GM12891 (cell line): ENCODE measurements at regions not wholly inside any gene's neighbourhood (a gene's known extent, or its start where the extent isn't known, plus 50 kb on each side); places are given as distances from the start of the nearest gene placed in this dataset.
"Not testable (repeated sequence)": the region's sequence is repeated elsewhere in the genome, so short reads cannot be mapped to it uniquely, and the experiment has no call there.

Experiments
- POLR2A ChIP-seq: IDR thresholded peaks from 2 replicates; pipeline ENCODE4 v1.6.1; 2011; ENCODE audit warnings: low read depth, low read length, control low read depth
- POLR2AphosphoS5 ChIP-seq: IDR thresholded peaks from 2 replicates; pipeline ENCODE4 v1.6.1; 2011; ENCODE audit warnings: low read depth, low read length, control low read depth
- TAF1 ChIP-seq: IDR thresholded peaks from 2 replicates; pipeline ENCODE4 v1.6.1; 2011; ENCODE audit warnings: low read depth, low read length, control low read depth

GRCh38 chr7:150077543-150077942 lies 203.8 kb downstream of the ATP6V0E2 start:
- not testable (repeated sequence) for TF ChIP-seq POLR2A, TAF1, POLR2AphosphoS5
